GM12878 (cell line): ENCODE measurements at regions not wholly inside any gene's neighbourhood (a gene's known extent, or its start where the extent isn't known, plus 50 kb on each side); places are given as distances from the start of the nearest gene placed in this dataset.

ENCODE experiments used
- SPI1 ChIP-seq: IDR thresholded peaks from 2 replicates; pipeline ENCODE4 v1.6.1; 2011; ENCODE audit warnings: low read depth, mild to moderate bottlenecking, low read length, moderate library complexity, borderline replicate concordance; ENCODE audit not compliant: insufficient read depth
- TF ChIP-seq, protein P1 (sequence below): fragments of 450-650 bp; formaldehyde crosslinking; IDR thresholded peaks from 2 replicates; pipeline ENCODE4 v1.5.0; 2022; ENCODE audit warnings: mild to moderate bottlenecking, missing genetic modification characterization
- TF ChIP-seq, protein P2 (sequence below): fragments of 450-650 bp; IDR thresholded peaks from 2 replicates; pipeline ENCODE4 v1.6.1; 2017; ENCODE audit warnings: mild to moderate bottlenecking, moderate library complexity
- TF ChIP-seq, protein P3 (sequence below), 3 experiments: IDR thresholded peaks in 2 of 3; conservative IDR thresholded peaks in 1 of 3; 2 replicates each; pipeline ENCODE4 v1.5.1; 2011; ENCODE audit warnings: low read depth in 3 of 3, low read length in 3 of 3, mild to moderate bottlenecking in 3 of 3, control low read depth in 2 of 3, moderate library complexity in 2 of 3, inconsistent platforms in 1 of 3, mixed read lengths in 1 of 3; ENCODE audit not compliant: control insufficient read depth in 2 of 3, insufficient read depth in 1 of 3; ENCODE audit errors: extremely low read depth in 1 of 3

DNA sequence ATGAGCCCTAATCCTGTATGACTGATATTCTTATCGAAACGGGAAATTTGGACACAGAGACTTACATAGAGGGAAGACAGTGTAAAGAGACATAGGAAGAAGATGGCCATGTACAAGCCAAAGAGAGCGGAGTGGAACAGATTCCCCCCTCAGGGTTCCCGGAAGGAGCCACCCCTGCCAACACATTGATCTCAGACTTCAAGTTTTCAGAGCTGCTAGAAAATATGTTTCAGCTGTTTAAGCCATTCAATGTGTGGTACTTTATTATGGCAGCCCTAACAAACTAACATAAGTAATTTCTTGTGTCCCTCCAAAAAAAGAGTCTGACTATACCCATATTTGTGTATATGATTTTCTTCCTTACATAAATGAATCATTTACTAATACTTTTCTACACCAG is 128.0 kb upstream of the STC2 start (continued):
- TF ChIP-seq, protein P1, sequence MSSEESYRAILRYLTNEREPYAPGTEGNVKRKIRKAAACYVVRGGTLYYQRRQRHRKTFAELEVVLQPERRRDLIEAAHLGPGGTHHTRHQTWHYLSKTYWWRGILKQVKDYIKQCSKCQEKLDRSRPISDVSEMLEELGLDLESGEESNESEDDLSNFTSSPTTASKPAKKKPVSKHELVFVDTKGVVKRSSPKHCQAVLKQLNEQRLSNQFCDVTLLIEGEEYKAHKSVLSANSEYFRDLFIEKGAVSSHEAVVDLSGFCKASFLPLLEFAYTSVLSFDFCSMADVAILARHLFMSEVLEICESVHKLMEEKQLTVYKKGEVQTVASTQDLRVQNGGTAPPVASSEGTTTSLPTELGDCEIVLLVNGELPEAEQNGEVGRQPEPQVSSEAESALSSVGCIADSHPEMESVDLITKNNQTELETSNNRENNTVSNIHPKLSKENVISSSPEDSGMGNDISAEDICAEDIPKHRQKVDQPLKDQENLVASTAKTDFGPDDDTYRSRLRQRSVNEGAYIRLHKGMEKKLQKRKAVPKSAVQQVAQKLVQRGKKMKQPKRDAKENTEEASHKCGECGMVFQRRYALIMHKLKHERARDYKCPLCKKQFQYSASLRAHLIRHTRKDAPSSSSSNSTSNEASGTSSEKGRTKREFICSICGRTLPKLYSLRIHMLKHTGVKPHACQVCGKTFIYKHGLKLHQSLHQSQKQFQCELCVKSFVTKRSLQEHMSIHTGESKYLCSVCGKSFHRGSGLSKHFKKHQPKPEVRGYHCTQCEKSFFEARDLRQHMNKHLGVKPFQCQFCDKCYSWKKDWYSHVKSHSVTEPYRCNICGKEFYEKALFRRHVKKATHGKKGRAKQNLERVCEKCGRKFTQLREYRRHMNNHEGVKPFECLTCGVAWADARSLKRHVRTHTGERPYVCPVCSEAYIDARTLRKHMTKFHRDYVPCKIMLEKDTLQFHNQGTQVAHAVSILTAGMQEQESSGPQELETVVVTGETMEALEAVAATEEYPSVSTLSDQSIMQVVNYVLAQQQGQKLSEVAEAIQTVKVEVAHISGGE (CRISPR knock-in tag), result no peak
- TF ChIP-seq, protein P2, sequence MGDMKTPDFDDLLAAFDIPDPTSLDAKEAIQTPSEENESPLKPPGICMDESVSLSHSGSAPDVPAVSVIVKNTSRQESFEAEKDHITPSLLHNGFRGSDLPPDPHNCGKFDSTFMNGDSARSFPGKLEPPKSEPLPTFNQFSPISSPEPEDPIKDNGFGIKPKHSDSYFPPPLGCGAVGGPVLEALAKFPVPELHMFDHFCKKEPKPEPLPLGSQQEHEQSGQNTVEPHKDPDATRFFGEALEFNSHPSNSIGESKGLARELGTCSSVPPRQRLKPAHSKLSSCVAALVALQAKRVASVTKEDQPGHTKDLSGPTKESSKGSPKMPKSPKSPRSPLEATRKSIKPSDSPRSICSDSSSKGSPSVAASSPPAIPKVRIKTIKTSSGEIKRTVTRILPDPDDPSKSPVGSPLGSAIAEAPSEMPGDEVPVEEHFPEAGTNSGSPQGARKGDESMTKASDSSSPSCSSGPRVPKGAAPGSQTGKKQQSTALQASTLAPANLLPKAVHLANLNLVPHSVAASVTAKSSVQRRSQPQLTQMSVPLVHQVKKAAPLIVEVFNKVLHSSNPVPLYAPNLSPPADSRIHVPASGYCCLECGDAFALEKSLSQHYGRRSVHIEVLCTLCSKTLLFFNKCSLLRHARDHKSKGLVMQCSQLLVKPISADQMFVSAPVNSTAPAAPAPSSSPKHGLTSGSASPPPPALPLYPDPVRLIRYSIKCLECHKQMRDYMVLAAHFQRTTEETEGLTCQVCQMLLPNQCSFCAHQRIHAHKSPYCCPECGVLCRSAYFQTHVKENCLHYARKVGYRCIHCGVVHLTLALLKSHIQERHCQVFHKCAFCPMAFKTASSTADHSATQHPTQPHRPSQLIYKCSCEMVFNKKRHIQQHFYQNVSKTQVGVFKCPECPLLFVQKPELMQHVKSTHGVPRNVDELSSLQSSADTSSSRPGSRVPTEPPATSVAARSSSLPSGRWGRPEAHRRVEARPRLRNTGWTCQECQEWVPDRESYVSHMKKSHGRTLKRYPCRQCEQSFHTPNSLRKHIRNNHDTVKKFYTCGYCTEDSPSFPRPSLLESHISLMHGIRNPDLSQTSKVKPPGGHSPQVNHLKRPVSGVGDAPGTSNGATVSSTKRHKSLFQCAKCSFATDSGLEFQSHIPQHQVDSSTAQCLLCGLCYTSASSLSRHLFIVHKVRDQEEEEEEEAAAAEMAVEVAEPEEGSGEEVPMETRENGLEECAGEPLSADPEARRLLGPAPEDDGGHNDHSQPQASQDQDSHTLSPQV, result no peak
- TF ChIP-seq SPI1, result no peak
- TF ChIP-seq, protein P3, sequence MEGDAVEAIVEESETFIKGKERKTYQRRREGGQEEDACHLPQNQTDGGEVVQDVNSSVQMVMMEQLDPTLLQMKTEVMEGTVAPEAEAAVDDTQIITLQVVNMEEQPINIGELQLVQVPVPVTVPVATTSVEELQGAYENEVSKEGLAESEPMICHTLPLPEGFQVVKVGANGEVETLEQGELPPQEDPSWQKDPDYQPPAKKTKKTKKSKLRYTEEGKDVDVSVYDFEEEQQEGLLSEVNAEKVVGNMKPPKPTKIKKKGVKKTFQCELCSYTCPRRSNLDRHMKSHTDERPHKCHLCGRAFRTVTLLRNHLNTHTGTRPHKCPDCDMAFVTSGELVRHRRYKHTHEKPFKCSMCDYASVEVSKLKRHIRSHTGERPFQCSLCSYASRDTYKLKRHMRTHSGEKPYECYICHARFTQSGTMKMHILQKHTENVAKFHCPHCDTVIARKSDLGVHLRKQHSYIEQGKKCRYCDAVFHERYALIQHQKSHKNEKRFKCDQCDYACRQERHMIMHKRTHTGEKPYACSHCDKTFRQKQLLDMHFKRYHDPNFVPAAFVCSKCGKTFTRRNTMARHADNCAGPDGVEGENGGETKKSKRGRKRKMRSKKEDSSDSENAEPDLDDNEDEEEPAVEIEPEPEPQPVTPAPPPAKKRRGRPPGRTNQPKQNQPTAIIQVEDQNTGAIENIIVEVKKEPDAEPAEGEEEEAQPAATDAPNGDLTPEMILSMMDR (IDR thresholded peaks at IDR 0.05 in 2 of 3, conservative IDR thresholded peaks at IDR 0.05 in 1 of 3; ENCODE audit: control insufficient read depth in 2 of 3, extremely low read depth in 1 of 3, insufficient read depth in 1 of 3, low read depth in 3 of 3, low read length in 3 of 3), result no peak
